Endothelial cell of umbilical vein (primary cell): ENCODE measurements at regions not wholly inside any gene's neighbourhood (a gene's known extent, or its start where the extent isn't known, plus 50 kb on each side); places are given as distances from the start of the nearest gene placed in this dataset.

ENCODE experiments used
- BruUV-seq: library from RNA; stranded (reverse); fragments of 400-500 nt; replicated peaks from 2 replicates; lab custom pipeline; 2021; lab: Mats Ljungman, UMichigan
- CTCF ChIA-PET: fragments of 300-600, 350-600 bp; sonication (Branson Sonifier 250); formaldehyde crosslinking; loops from one replicate; lab custom pipeline; 2021; ENCODE audit warnings: antibody characterized with exemption, inconsistent platforms; lab: Charles Lee
- POLR2A ChIA-PET: fragments of 300-600, 350-600 bp; sonication (Branson Sonifier 250); formaldehyde crosslinking; loops from one replicate; lab custom pipeline; 2021; ENCODE audit warnings: antibody characterized with exemption, inconsistent platforms; lab: Charles Lee
- DNase-seq: peaks from one replicate; pipeline ENCODE4 v3.0.0-alpha.2; 2011; ENCODE audit warnings: low read depth, low spot score
- FAIRE-seq: peaks from 2 replicates; lab custom pipeline; 2011; peaks lifted over from hg19 to GRCh38; lab: Jason Lieb, UNC
- H2AFZ ChIP-seq: 2 replicates; pipeline ENCODE4 v1.6.0; 2012; ENCODE audit warnings: low read depth, low read length, control low read depth, inconsistent platforms
- H3K27ac ChIP-seq: 2 replicates; pipeline ENCODE4 v1.5.1; 2011; ENCODE audit warnings: low read depth, mild to moderate bottlenecking, control low read depth, low read length, moderate library complexity; ENCODE audit not compliant: insufficient read depth
- H3K27me3 ChIP-seq, 2 experiments: 2 replicates each; pipeline versions ENCODE4 v1.6.0 to v1.6.1; 2011; ENCODE audit warnings: low read length in 2 of 2, mixed read lengths in 1 of 2; ENCODE audit not compliant: control insufficient read depth in 2 of 2, insufficient read depth in 2 of 2
- H3K36me3 ChIP-seq, 2 experiments: 2 replicates in 1 of 2; 3 replicates in 1 of 2; pipeline ENCODE4 v1.5.1; 2011; ENCODE audit warnings: low read length in 2 of 2, mild to moderate bottlenecking in 1 of 2, moderate library complexity in 1 of 2; ENCODE audit not compliant: control insufficient read depth in 2 of 2, insufficient read depth in 2 of 2; ENCODE audit errors: extremely low read depth in 1 of 2
- H3K4me1 ChIP-seq: 3 replicates; pipeline ENCODE4 v1.5.1; 2011; ENCODE audit warnings: mild to moderate bottlenecking, low read length; ENCODE audit not compliant: control insufficient read depth, insufficient read depth; ENCODE audit errors: extremely low read depth
- H3K4me2 ChIP-seq: 2 replicates; pipeline ENCODE4 v1.6.1; 2011; ENCODE audit warnings: low read length, control low read depth, mixed read lengths; ENCODE audit not compliant: insufficient read depth
- H3K4me3 ChIP-seq, 3 experiments: fragments of 200-600 bp in 1 of 3; sonication (generic), shearing (Covaris generic) in 1 of 3; replicated peaks in 1 of 3; 2 replicates each; pipeline ENCODE4 v1.5.1; 2011 to 2016; ENCODE audit warnings: control low read depth in 3 of 3, low read length in 3 of 3, mild to moderate bottlenecking in 2 of 3, inconsistent platforms in 1 of 3, low read depth in 1 of 3, moderate library complexity in 1 of 3; ENCODE audit not compliant: insufficient read depth in 1 of 3
- H3K79me2 ChIP-seq: 2 replicates; pipeline ENCODE4 v1.6.0; 2012; ENCODE audit warnings: low read length, inconsistent platforms; ENCODE audit not compliant: control insufficient read depth, insufficient read depth
- H3K9ac ChIP-seq: replicated peaks from 2 replicates; pipeline ENCODE3; 2011; ENCODE audit warnings: low read length, control low read depth; ENCODE audit not compliant: insufficient read depth; ENCODE audit errors: extremely low read depth
- H3K9me1 ChIP-seq: replicated peaks from 3 replicates; pipeline ENCODE4 v1.6.0; 2011; ENCODE audit warnings: mild to moderate bottlenecking, low read length; ENCODE audit not compliant: control insufficient read depth, insufficient read depth; ENCODE audit errors: extremely low read depth
- H3K9me3 ChIP-seq: replicated peaks from 2 replicates; pipeline ENCODE4 v1.5.1; 2012; ENCODE audit warnings: low read length, inconsistent platforms; ENCODE audit not compliant: control insufficient read depth, insufficient read depth
- H4K20me1 ChIP-seq: replicated peaks from 2 replicates; pipeline ENCODE3; 2011; ENCODE audit warnings: mild to moderate bottlenecking, low read length; ENCODE audit not compliant: control insufficient read depth, insufficient read depth; ENCODE audit errors: extremely low read depth
- CTCF ChIP-seq, 2 donors: IDR thresholded peaks; 1 replicate in 1 of 2; 2 replicates in 1 of 2; pipeline ENCODE4 v1.5.1; 2011; ENCODE audit warnings: low read length in 2 of 2, mild to moderate bottlenecking in 2 of 2, moderate library complexity in 2 of 2, control low read depth in 1 of 2, inconsistent platforms in 1 of 2, low read depth in 1 of 2; ENCODE audit not compliant: insufficient read depth in 1 of 2; ENCODE audit errors: extremely low read depth in 1 of 2
- EZH2 ChIP-seq: IDR thresholded peaks from 2 replicates; pipeline ENCODE4 v1.6.1; 2012; ENCODE audit warnings: borderline replicate concordance, low read depth, mild to moderate bottlenecking, moderate library complexity, low read length, inconsistent platforms; ENCODE audit not compliant: severe bottlenecking
- FOS ChIP-seq: IDR thresholded peaks from 2 replicates; pipeline ENCODE4 v1.6.1; 2011; ENCODE audit warnings: mild to moderate bottlenecking, low read length, moderate library complexity, borderline replicate concordance; ENCODE audit not compliant: insufficient read depth
- GATA2 ChIP-seq: IDR thresholded peaks from 2 replicates; pipeline ENCODE4 v1.7.0; 2011; ENCODE audit warnings: low read depth, mild to moderate bottlenecking, moderate library complexity, mixed read lengths, low read length; ENCODE audit not compliant: insufficient read length, insufficient read depth
- JUN ChIP-seq: IDR thresholded peaks from 2 replicates; pipeline ENCODE4 v1.6.1; 2011; ENCODE audit warnings: borderline replicate concordance, low read depth; ENCODE audit not compliant: insufficient read length, insufficient read depth
- MYC ChIP-seq: IDR thresholded peaks from one replicate; pipeline ENCODE4 v1.6.1; 2011; ENCODE audit warnings: mild to moderate bottlenecking, low read depth, low read length
- POLR2A ChIP-seq: IDR thresholded peaks from 2 replicates; pipeline ENCODE4 v1.6.1; 2012; ENCODE audit warnings: low read depth, mild to moderate bottlenecking, control low read depth, low read length
- POLR2AphosphoS5 ChIP-seq: IDR thresholded peaks from 2 replicates; pipeline ENCODE4 v1.6.1; 2012; ENCODE audit warnings: low read depth, mild to moderate bottlenecking, control low read depth, low read length, moderate library complexity; ENCODE audit not compliant: insufficient read depth
- dilution Hi-C: fragments of 300-500 bp; cut with MboI; formaldehyde crosslinking; loops from one replicate; pipeline ENCODE4 v1.15.0; 2019; ENCODE audit warnings: low sequenced_read_pairs; ENCODE audit not compliant: extremely low pct_ligation_motif_present
- intact Hi-C: fragments of 100-400 bp; cut with micrococcal nuclease; formaldehyde crosslinking; loops from one replicate; pipeline ENCODE4 v1.10.0; 2022
- TF ChIP-seq, protein P1 (sequence below): IDR thresholded peaks from 2 replicates; pipeline ENCODE4 v1.6.1; 2011; ENCODE audit not compliant: insufficient read depth, insufficient read length

- intact Hi-C loops (no loop called here), dilution Hi-C loops (no loop called here)
- no peaks in the 10 kb centered on the region for H3K79me2 ChIP-seq
- H3K27ac ChIP-seq, result no peak overlapping the region
- no peaks in the 10 kb centered on the region for H3K36me3 ChIP-seq
- no peaks in the 10 kb centered on the region for H3K27me3 ChIP-seq
- FAIRE-seq (no peak), DNase-seq (no peak)
- H3K4me3 ChIP-seq, result no peak overlapping the region
- no peaks in the 10 kb centered on the region for H3K4me1 ChIP-seq
- no peaks in the 10 kb centered on the region for H4K20me1 ChIP-seq
- POLR2A ChIA-PET, result no interaction called here
- no peak overlapping the region for H3K4me2 ChIP-seq
- CTCF ChIA-PET, result no interaction called here
- no peaks in the 10 kb centered on the region for H3K9me1 ChIP-seq
- no TSS peak for BruUV-seq
- H3K9me3 ChIP-seq, result peaks cover 2% of the 10 kb centered on the region
- H3K9ac ChIP-seq, result no peak overlapping the region
- TF ChIP-seq MYC (no peak), EZH2 (no peak), CTCF (IDR thresholded peaks at IDR 0.05; ENCODE audit: extremely low read depth in 1 of 2, insufficient read depth in 1 of 2, low read depth in 1 of 2, low read length in 2 of 2) (no peak), JUN (no peak), FOS (no peak), GATA2 (no peak), POLR2AphosphoS5 (no peak), POLR2A (no peak)
- TF ChIP-seq, protein P1, sequence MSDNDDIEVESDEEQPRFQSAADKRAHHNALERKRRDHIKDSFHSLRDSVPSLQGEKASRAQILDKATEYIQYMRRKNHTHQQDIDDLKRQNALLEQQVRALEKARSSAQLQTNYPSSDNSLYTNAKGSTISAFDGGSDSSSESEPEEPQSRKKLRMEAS, result no peak
- no peak overlapping the region for H2AFZ ChIP-seq
These were observed 75.8 kb upstream of the TSHZ3 start for GRCh38 chr19:31424861-31425620.
